A549 (cell line): ENCODE measurements at regions not wholly inside any gene's neighbourhood (a gene's known extent, or its start where the extent isn't known, plus 50 kb on each side); places are given as distances from the start of the nearest gene placed in this dataset.

ENCODE experiments used
- ATAC-seq, 2 experiments: fragments of 200-7000 bp in 1 of 2; fragments of >200 bp in 1 of 2; cut with Nextera tagmentation in 1 of 2; cut with Tn5 transposase in 1 of 2; 3 replicates each; pipeline versions ENCODE4 v1.8.0 to v1.9.1; 2018 to 2020; ENCODE audit warnings: mild to moderate bottlenecking in 1 of 2, moderate library complexity in 1 of 2
- CTCF ChIA-PET: fragments of 300-600 bp; sonication (Branson Sonifier 250); formaldehyde crosslinking; extraction: SDS; loops from one replicate; lab custom pipeline; 2021; ENCODE audit warnings: antibody characterized with exemption, inconsistent platforms; lab: Yijun Ruan, JAX
- POLR2A ChIA-PET: fragments of 350-600 bp; formaldehyde crosslinking; extraction: SDS; loops from one replicate; lab custom pipeline; 2021; ENCODE audit warnings: antibody characterized with exemption, inconsistent platforms; lab: Yijun Ruan, JAX
- DNase-seq, 2 experiments: peaks; one replicate each; pipeline versions ENCODE4 v3.0.0 to v3.0.0-alpha.2; 2011 to 2016; ENCODE audit warnings: low read depth in 1 of 2, low spot score in 1 of 2
- FAIRE-seq: peaks from 2 replicates; lab custom pipeline; 2011; peaks lifted over from hg19 to GRCh38; lab: Jason Lieb, UNC
- H3K27ac ChIP-seq, 2 experiments: fragments of >200 bp; sonication (Bioruptor Twin); formaldehyde crosslinking; 3 replicates each; pipeline ENCODE4 v1.5.1; 2016 to 2017
- H3K4me1 ChIP-seq: fragments of >200 bp; sonication (Bioruptor Twin); formaldehyde crosslinking; 3 replicates; pipeline ENCODE4 v1.6.1; 2016
- H3K4me2 ChIP-seq: fragments of >200 bp; sonication (Bioruptor Twin); formaldehyde crosslinking; 3 replicates; pipeline ENCODE4 v1.6.1; 2016
- H3K4me3 ChIP-seq: fragments of >200 bp; sonication (Bioruptor Twin); formaldehyde crosslinking; 3 replicates; pipeline ENCODE4 v1.5.1; 2016
- H3K9me3 ChIP-seq: fragments of >200 bp; sonication (Bioruptor Twin); formaldehyde crosslinking; 3 replicates; pipeline ENCODE4 v1.6.1; 2016
- BHLHE40 ChIP-seq: IDR thresholded peaks from 2 replicates; pipeline ENCODE4 v1.6.1; 2012; ENCODE audit warnings: low read depth, low read length, inconsistent platforms
- CBX8 ChIP-seq: fragments of 200-600 bp; sonication (generic); IDR thresholded peaks from 2 replicates; pipeline ENCODE4 v1.6.1; 2016
- CEBPB ChIP-seq, 2 experiments: fragments of >200 bp in 1 of 2; sonication (Bioruptor Twin) in 1 of 2; formaldehyde crosslinking in 1 of 2; IDR thresholded peaks; 2 replicates each; pipeline ENCODE4 v1.6.1; 2012 to 2016
- CTCF ChIP-seq: fragments of >200 bp; sonication (Bioruptor Twin); formaldehyde crosslinking; IDR thresholded peaks from 3 replicates; pipeline ENCODE4 v1.5.1; 2016
- EHMT2 ChIP-seq: fragments of 200-600 bp; sonication (generic); IDR thresholded peaks from 2 replicates; pipeline ENCODE4 v1.6.1; 2016; ENCODE audit warnings: antibody characterized with exemption, low read depth, mild to moderate bottlenecking, moderate library complexity
- FOSB ChIP-seq: fragments of 250-450 bp; sonication (Bioruptor Pico); IDR thresholded peaks from 2 replicates; pipeline ENCODE4 v1.5.0; 2020; ENCODE audit warnings: mild to moderate bottlenecking, moderate library complexity
- FOXS1 ChIP-seq: fragments of 250-450 bp; sonication (Bioruptor Pico); IDR thresholded peaks from 2 replicates; pipeline ENCODE4 v1.5.0; 2020; ENCODE audit warnings: mild to moderate bottlenecking, moderate library complexity
- HDAC2 ChIP-seq: fragments of 200-600 bp; sonication (generic); IDR thresholded peaks from 2 replicates; pipeline ENCODE4 v1.6.1; 2016
- HMGXB4 ChIP-seq: fragments of 250-450 bp; sonication (Bioruptor Pico); IDR thresholded peaks from 2 replicates; pipeline ENCODE4 v1.5.0; 2021; ENCODE audit warnings: mild to moderate bottlenecking, moderate library complexity, borderline replicate concordance
- HOXB13 ChIP-seq: fragments of 250-450 bp; sonication (Bioruptor Pico); IDR thresholded peaks from 2 replicates; pipeline ENCODE4 v1.5.0; 2020; ENCODE audit warnings: low read depth, mild to moderate bottlenecking, moderate library complexity
- JUNB ChIP-seq: fragments of >200 bp; sonication (Bioruptor Twin); formaldehyde crosslinking; IDR thresholded peaks from 2 replicates; pipeline ENCODE4 v1.6.1; 2016
- KDM1A ChIP-seq: fragments of 200-600 bp; sonication (generic); IDR thresholded peaks from 2 replicates; pipeline ENCODE4 v1.6.1; 2016; ENCODE audit warnings: low read depth, mild to moderate bottlenecking
- KDM5A ChIP-seq: fragments of 200-600 bp; sonication (generic); IDR thresholded peaks from 2 replicates; pipeline ENCODE4 v1.6.1; 2016; ENCODE audit warnings: antibody characterized with exemption, mild to moderate bottlenecking
- MAZ ChIP-seq: fragments of 150-350 bp; IDR thresholded peaks from 2 replicates; pipeline ENCODE4 v1.6.1; 2014; ENCODE audit warnings: antibody characterized with exemption, low read depth, low read length, borderline replicate concordance
- NPAS2 ChIP-seq: fragments of 250-450 bp; sonication (Bioruptor Pico); IDR thresholded peaks from 2 replicates; pipeline ENCODE4 v1.8.0; 2022; ENCODE audit warnings: mild to moderate bottlenecking, moderate library complexity, borderline replicate concordance
- NR3C1 ChIP-seq: fragments of >200 bp; sonication (Bioruptor Twin); formaldehyde crosslinking; IDR thresholded peaks from 3 replicates; pipeline ENCODE4 v1.6.1; 2017
- RAD21 ChIP-seq, 2 experiments: fragments of >200 bp in 1 of 2; sonication (Bioruptor Twin) in 1 of 2; formaldehyde crosslinking in 1 of 2; IDR thresholded peaks in 1 of 2; conservative IDR thresholded peaks in 1 of 2; 2 replicates in 1 of 2; 3 replicates in 1 of 2; pipeline ENCODE4 v1.6.1; 2012 to 2018; ENCODE audit warnings: inconsistent platforms in 1 of 2
- RARB ChIP-seq: fragments of 250-450 bp; sonication (Bioruptor Pico); IDR thresholded peaks from 2 replicates; pipeline ENCODE4 v1.8.0; 2021; ENCODE audit warnings: mild to moderate bottlenecking, moderate library complexity
- RCOR1 ChIP-seq: fragments of 150-350 bp; IDR thresholded peaks from 2 replicates; pipeline ENCODE4 v1.6.1; 2014; ENCODE audit warnings: antibody characterized with exemption, low read length, low read depth
- RFX5 ChIP-seq: fragments of 450-650 bp; IDR thresholded peaks from 2 replicates; pipeline ENCODE4 v1.7.1; 2014; ENCODE audit warnings: antibody characterized with exemption, mild to moderate bottlenecking, moderate library complexity
- RNF2 ChIP-seq: fragments of 200-600 bp; sonication (generic); IDR thresholded peaks from 2 replicates; pipeline ENCODE4 v1.6.1; 2016; ENCODE audit warnings: low read depth, mild to moderate bottlenecking, antibody characterized with exemption, moderate library complexity, borderline replicate concordance
- SMC3 ChIP-seq: fragments of >200 bp; sonication (Bioruptor Twin); formaldehyde crosslinking; IDR thresholded peaks from 3 replicates; pipeline ENCODE4 v1.6.1; 2018; ENCODE audit warnings: inconsistent platforms
- SREBF2 ChIP-seq: fragments of 450-650 bp; IDR thresholded peaks from 2 replicates; pipeline ENCODE4 v1.6.1; 2014; ENCODE audit warnings: mild to moderate bottlenecking, moderate library complexity
- TFCP2L1 ChIP-seq: fragments of 250-450 bp; sonication (Bioruptor Pico); IDR thresholded peaks from 2 replicates; pipeline ENCODE4 v1.5.0; 2021; ENCODE audit warnings: mild to moderate bottlenecking
- ZC3H11A ChIP-seq: fragments of 450-650 bp; IDR thresholded peaks from 2 replicates; pipeline ENCODE4 v1.6.1; 2014; ENCODE audit warnings: antibody characterized with exemption, mild to moderate bottlenecking
- ZFP36 ChIP-seq: fragments of 450-650 bp; IDR thresholded peaks from 2 replicates; pipeline ENCODE4 v1.6.1; 2014; ENCODE audit warnings: borderline replicate concordance; ENCODE audit not compliant: partially characterized antibody
- WGBS: methylation state at CpG from one replicate; pipeline ENCODE4 v1.1.6; 2017; ENCODE audit errors: missing lambda C conversion rate; 5-methylcytosine and 5-hydroxymethylcytosine counted together
- TF ChIP-seq, protein P1 (sequence below): IDR thresholded peaks from 2 replicates; pipeline ENCODE4 v1.6.1; 2012

DNA sequence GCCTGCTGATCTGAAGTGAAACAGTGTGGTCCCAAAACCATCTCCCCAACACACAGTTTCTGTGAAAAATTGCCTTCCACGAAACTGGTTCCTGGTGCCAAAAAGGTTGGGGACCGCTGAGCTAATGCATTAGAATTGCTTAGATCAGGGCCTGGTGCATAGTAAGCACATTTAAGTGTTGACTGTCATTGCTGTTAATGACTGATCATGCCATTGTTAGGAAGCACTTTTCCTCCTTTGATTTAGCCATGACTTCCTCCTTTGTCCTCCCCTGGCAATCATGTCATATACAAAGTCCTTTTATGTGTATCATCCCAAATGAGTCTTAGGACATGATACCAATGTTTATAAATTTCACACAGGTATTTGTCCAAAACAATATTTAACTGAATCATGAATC lies 81.5 kb upstream of the ATP11B start (continued):
- TF ChIP-seq RFX5 (no peak), TFCP2L1 (CRISPR knock-in tag) (no peak), RCOR1 (no peak), FOXS1 (CRISPR knock-in tag) (no peak), RNF2 (no peak), SREBF2 (no peak)
- TF ChIP-seq, all 56 proteins: peak for 0

- Histone ChIP-seq H3K9me3 (no peaks in the 10 kb centered on the region), H3K4me2 (no peak overlapping the region), H3K4me1 (no peaks in the 10 kb centered on the region), H3K4me3 (no peak overlapping the region), H3K27ac (no peak overlapping the region)
- WGBS: 88% methylated on average over 3 of the region's 3 CpGs
- TF ChIP-seq BHLHE40 (no peak), ZC3H11A (no peak), HOXB13 (CRISPR knock-in tag) (no peak)
- ATAC-seq: no peak
- CTCF ChIA-PET: interaction anchor here (0.6 to 1.9 kb wide), 7 partner anchors 14 to 1917 kb away, joined by 3 to 6 read pairs (median 3); no protein-coding TSS in a partner anchor
- POLR2A ChIA-PET: no interaction called here
- no peak for FAIRE-seq
- no peak for DNase-seq
Measured at GRCh38 chr3:182713111-182713510, 80.2 kb upstream of the ATP11B start.

DNA sequence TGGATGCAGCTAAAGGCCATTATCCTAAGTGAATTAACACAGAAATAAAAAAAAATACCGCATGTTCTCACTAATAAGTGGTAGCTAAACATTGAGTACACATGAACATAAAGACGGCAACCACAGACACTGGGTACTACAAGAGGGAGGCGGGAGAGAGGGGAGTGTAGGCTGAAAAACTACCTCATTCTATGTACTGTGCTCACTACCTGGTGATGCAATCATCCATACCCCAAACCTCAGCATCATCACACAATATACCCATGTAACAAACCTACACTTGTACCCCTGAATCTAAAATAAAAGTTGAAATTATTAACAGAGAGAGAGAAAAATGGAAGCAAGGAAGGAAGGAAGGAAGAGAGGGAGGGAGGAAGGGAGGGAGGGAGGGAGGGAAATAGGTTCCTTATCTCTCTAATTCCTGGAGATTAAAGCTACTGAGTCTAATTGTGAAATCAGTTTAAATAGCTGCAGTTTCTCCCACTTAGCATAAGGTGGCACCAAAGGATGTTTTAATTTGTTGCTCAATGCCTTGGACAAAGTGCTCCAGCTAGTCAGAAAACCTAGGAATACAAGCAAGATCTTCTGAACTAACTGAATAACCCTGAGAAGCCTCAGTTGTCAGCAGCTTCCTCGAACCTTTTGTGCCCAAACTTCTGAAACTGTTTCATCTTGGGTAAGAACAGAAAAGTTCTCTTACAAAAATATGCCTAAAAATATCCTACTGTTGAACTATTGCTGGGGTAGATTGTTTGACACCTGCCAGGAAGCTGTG lies 79.4 kb upstream of the ATP11B start:
- Histone ChIP-seq H3K27ac (no peak overlapping the region), H3K4me2 (no peak overlapping the region)
- POLR2A ChIA-PET: interaction anchor here (1.0 to 1.3 kb wide), 2 partner anchors 80 to 124 kb away, joined by 3 read pairs; partner anchors contain the start of gene ATP11B

More for the DNA sequence above, 79.4 kb upstream of the ATP11B start:
- FAIRE-seq (no peak), ATAC-seq (peak; percentile 85 to 90), DNase-seq (peak; percentile 40 to 61)
- Histone ChIP-seq H3K4me3 (no peak overlapping the region), H3K9me3 (no peaks in the 10 kb centered on the region), H3K4me1 (no peaks in the 10 kb centered on the region)
- CTCF ChIA-PET: interaction anchor here (0.6 to 1.9 kb wide), 15 partner anchors 15 to 1918 kb away, joined by 3 to 6 read pairs (median 3); no protein-coding TSS in a partner anchor
- WGBS: 16% methylated on average over 4 of the region's 4 CpGs
- TF ChIP-seq EHMT2 (no peak), NPAS2 (no peak), SMC3 (peak; percentile 44; the same call in 2 of the 3 replicates), KDM1A (no peak), NR3C1 (no peak), SREBF2 (no peak), RAD21 (conservative IDR thresholded peaks at IDR 0.05 in 1 of 2, IDR thresholded peaks at IDR 0.05 in 1 of 2) (peak; percentile 72), JUNB (no peak), RARB (CRISPR knock-in tag) (no peak), FOSB (no peak), MAZ (no peak), HDAC2 (no peak), KDM5A (no peak), CBX8 (no peak), CTCF (peak; percentile 58), CEBPB (IDR thresholded peaks at IDR 0.05) (peak; percentile 49 to 76; a peak in 3 of 4 replicates), HMGXB4 (no peak), ZFP36 (no peak)
- TF ChIP-seq, protein P1, sequence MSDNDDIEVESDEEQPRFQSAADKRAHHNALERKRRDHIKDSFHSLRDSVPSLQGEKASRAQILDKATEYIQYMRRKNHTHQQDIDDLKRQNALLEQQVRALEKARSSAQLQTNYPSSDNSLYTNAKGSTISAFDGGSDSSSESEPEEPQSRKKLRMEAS: no peak
